Epithelial cell of esophagus (primary cell): ENCODE measurements at regions not wholly inside any gene's neighbourhood (a gene's known extent, or its start where the extent isn't known, plus 50 kb on each side); places are given as distances from the start of the nearest gene placed in this dataset.

Experiments used
- DNase-seq: peaks from one replicate; pipeline ENCODE4 v3.0.0; 2010; ENCODE audit warnings: low read depth
- H3K4me3 ChIP-seq: 2 replicates; pipeline ENCODE4 v1.5.1; 2011; ENCODE audit warnings: mild to moderate bottlenecking, low read length, control low read depth
- TF ChIP-seq, protein P1 (sequence below): IDR thresholded peaks from 2 replicates; pipeline ENCODE4 v1.5.1; 2011; ENCODE audit warnings: low read depth, mild to moderate bottlenecking, low read length, control low read depth, inconsistent platforms; ENCODE audit not compliant: insufficient read depth; ENCODE audit errors: missing control alignments

- no peak overlapping the region for H3K4me3 ChIP-seq
- TF ChIP-seq, protein P1, sequence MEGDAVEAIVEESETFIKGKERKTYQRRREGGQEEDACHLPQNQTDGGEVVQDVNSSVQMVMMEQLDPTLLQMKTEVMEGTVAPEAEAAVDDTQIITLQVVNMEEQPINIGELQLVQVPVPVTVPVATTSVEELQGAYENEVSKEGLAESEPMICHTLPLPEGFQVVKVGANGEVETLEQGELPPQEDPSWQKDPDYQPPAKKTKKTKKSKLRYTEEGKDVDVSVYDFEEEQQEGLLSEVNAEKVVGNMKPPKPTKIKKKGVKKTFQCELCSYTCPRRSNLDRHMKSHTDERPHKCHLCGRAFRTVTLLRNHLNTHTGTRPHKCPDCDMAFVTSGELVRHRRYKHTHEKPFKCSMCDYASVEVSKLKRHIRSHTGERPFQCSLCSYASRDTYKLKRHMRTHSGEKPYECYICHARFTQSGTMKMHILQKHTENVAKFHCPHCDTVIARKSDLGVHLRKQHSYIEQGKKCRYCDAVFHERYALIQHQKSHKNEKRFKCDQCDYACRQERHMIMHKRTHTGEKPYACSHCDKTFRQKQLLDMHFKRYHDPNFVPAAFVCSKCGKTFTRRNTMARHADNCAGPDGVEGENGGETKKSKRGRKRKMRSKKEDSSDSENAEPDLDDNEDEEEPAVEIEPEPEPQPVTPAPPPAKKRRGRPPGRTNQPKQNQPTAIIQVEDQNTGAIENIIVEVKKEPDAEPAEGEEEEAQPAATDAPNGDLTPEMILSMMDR, result no peak
- DNase-seq, result no peak
These were observed 51.4 kb upstream of the LGSN start for GRCh38 chr6:63371104-63371715.

GRCh38 chr6:63372951-63373533 lies 53.3 kb upstream of the LGSN start:
- peak; percentile 36 for DNase-seq
- H3K4me3 ChIP-seq, result no peak overlapping the region
- TF ChIP-seq, protein P1, result no peak

- TF ChIP-seq, protein P1, result no peak
- DNase-seq, result no peak
- H3K4me3 ChIP-seq, result no peak overlapping the region
These were observed 69.5 kb upstream of the LGSN start for GRCh38 chr6:63389191-63389844.

- TF ChIP-seq, protein P1, result no peak
- DNase-seq, result no peak
- H3K4me3 ChIP-seq, result no peak overlapping the region
These were observed 71.6 kb upstream of the LGSN start for GRCh38 chr6:63391203-63391970.

DNA sequence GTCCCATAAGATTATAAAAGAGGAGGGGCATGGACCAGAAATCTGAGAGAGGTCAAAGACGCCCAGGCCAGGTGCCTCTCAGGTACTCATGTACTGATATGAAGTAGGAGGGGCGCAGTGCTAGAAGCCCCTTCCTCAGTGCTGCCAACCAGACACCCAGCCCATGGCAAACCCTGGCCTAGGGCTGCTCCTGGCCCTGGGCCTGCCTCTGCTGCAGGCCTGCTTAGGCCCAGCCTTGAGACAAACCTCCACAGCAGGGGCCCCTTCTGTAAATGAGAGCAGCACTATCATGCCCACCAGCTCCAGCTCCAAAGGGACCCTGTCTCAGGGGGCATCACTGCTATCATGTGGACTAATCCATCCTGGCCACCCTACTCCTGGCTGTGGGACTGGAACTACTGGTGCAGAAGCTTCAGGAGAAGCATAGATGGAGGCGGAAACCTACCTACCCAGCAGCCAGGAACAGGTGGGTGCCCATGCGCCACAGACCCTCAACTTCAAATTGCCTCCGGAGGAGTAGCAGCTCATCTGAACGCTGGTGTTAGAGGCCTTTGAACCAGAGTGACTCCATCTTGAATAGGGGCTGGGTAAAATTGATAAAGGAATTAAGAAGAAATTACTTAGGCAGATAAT lies 72.4 kb upstream of the LGSN start:
- no peak for DNase-seq
- H3K4me3 ChIP-seq, result no peak overlapping the region
- TF ChIP-seq, protein P1, result no peak

DNA sequence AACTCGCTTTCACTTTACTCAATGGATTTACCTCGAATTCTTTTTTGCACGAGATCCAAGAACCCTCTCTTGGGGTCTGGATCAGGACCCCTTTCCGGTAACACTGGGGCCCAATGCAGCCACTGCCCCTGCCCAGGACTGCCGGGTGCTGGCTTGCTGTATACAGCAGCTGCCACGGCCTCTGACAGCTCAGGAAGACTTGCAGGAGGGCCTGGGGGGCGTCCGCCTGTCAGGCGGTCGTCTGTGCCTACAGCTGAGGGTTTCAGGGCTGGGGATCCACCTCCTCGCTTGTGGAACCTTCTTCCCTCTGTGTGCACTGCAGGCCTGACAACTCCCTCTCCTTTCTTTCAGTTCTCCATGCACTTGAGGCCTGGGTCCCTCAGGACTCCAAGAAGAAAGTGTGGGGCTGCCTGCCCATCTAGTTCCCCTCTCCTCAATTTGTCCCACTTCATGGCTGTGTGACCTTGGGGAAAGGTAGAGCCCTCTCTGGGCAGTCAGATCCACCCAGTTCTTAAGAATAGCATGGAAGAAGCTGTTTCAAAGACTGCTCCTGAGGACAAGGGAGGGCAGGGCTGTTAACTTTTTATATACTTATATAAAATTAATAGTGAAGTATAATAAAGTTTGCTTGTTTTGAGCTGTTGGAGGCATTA lies 75.0 kb upstream of the LGSN start:
- TF ChIP-seq, protein P1, result no peak
- no peak for DNase-seq

More for the DNA sequence above, 75.0 kb upstream of the LGSN start:
- H3K4me3 ChIP-seq, result no peak overlapping the region
